Kidney (tissue), 13 donors: ENCODE measurements at regions not wholly inside any gene's neighbourhood (a gene's known extent, or its start where the extent isn't known, plus 50 kb on each side); places are given as distances from the start of the nearest gene placed in this dataset.
A peak's percentile ranks its signal among the peaks of the same experiment; 100 is the strongest.

Source experiments
- DNase-seq, 5 donors: peaks; one replicate each; pipeline ENCODE4 v3.0.0-alpha.2; 2013 to 2020
- FAIRE-seq: peaks from 2 replicates; lab custom pipeline; 2012; peaks lifted over from hg19 to GRCh38; lab: Jason Lieb, UNC
- H3K27ac ChIP-seq, 2 donors: one replicate each; pipeline ENCODE4 v1.7.0; 2013; ENCODE audit warnings: low read depth in 2 of 2, low read length in 2 of 2, inconsistent platforms in 1 of 2
- H3K27me3 ChIP-seq: one replicate; pipeline ENCODE4 v1.7.1; 2013; ENCODE audit warnings: low read length, inconsistent platforms; ENCODE audit not compliant: control insufficient read depth, insufficient read depth
- H3K36me3 ChIP-seq, 3 donors: one replicate each; pipeline versions ENCODE4 v1.7.0 to v1.7.1; 2013; ENCODE audit warnings: low read length in 3 of 3, control low read depth in 1 of 3, inconsistent platforms in 1 of 3; ENCODE audit not compliant: insufficient read depth in 3 of 3, control insufficient read depth in 2 of 3
- H3K4me1 ChIP-seq, 3 donors: one replicate each; pipeline versions ENCODE4 v1.7.0 to v1.7.1; 2013; ENCODE audit warnings: low read length in 3 of 3, inconsistent platforms in 1 of 3, low read depth in 1 of 3; ENCODE audit not compliant: control insufficient read depth in 2 of 3, insufficient read depth in 2 of 3
- H3K4me3 ChIP-seq, 3 donors: one replicate each; pipeline versions ENCODE4 v1.7.0 to v1.8.1; 2013; ENCODE audit warnings: low read length in 3 of 3, control low read depth in 1 of 3, inconsistent platforms in 1 of 3
- H3K9ac ChIP-seq, 3 donors: one replicate each; pipeline versions ENCODE4 v1.7.0 to v1.7.1; 2013; ENCODE audit warnings: low read length in 3 of 3, control low read depth in 1 of 3, inconsistent platforms in 1 of 3
- H3K9me3 ChIP-seq, 3 donors: one replicate each; pipeline versions ENCODE4 v1.7.0 to v1.7.1; 2013; ENCODE audit warnings: low read length in 3 of 3, control low read depth in 1 of 3, inconsistent platforms in 1 of 3; ENCODE audit not compliant: control insufficient read depth in 2 of 3, insufficient read depth in 1 of 3
- intact Hi-C: fragments of 100-400 bp; cut with DNase I; formaldehyde crosslinking; loops from one replicate; pipeline ENCODE4 v1.11.1; 2022
- TF ChIP-seq, protein P1 (sequence below): IDR thresholded peaks from 3 replicates; pipeline ENCODE4 v1.5.1; 2012; ENCODE audit warnings: mild to moderate bottlenecking, moderate library complexity, borderline replicate concordance; ENCODE audit not compliant: insufficient read depth; ENCODE audit errors: extremely low read depth
- donor health status: control.
- donor health status: control.
- donor health status: control.
- donor health status: control.
- donor health status: control.
- donor health status: DM: yes; HTN: yes; CAD: no.
- donor health status: Normal renal cell carcinoma (clear cell type).

DNA sequence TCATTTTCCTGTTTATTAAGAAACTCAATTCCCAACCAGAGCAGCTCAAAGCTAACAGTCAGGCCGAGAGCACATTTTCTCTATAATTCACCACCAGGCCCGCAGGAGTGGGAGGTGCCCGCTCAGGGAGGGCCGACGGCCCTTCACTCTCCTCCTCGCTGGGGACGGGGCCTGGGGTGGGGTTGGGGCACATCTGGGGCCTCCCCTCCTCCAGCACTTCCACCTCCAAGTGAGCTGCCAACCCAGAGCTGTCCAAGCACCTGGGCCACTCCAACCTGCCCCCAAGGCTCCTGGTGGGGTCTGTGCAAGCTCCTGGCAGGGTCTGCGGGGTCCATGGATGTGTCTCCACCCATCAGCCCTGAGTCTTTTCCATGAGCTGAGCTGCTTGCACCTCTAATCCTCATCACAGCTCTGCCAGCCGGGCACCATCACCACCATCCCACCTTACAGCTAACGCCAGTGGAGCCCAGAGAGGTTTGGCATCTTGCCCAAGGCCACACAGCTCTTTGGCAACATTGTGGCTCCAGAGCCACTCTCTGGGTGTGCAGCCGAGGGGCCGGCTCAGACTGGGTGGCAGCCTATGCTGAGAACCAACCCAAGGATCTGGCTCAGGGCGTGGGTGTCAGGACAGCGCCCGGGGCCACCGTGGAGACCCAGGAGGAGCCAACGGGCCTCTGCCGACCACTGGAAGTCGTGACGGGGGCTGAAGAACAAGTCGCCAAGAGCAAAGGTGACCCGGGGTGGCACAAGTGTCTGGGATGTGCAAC lies 193.5 kb downstream of the BRD1 start:
- Histone ChIP-seq H3K4me1 (peaks cover 0 to 3% (median 0%) of the 10 kb centered on the region in 3 donors), H3K9ac (no peak overlapping the region), H3K27me3 (no peaks in the 10 kb centered on the region), H3K27ac (no peak overlapping the region), H3K9me3 (no peaks in the 10 kb centered on the region), H3K4me3 (no peak overlapping the region), H3K36me3 (no peaks in the 10 kb centered on the region)
- DNase-seq (peak in 1 of 5 donors; percentile 71), FAIRE-seq (no peak)
- intact Hi-C loops, result no loop called here
- TF ChIP-seq, protein P1, sequence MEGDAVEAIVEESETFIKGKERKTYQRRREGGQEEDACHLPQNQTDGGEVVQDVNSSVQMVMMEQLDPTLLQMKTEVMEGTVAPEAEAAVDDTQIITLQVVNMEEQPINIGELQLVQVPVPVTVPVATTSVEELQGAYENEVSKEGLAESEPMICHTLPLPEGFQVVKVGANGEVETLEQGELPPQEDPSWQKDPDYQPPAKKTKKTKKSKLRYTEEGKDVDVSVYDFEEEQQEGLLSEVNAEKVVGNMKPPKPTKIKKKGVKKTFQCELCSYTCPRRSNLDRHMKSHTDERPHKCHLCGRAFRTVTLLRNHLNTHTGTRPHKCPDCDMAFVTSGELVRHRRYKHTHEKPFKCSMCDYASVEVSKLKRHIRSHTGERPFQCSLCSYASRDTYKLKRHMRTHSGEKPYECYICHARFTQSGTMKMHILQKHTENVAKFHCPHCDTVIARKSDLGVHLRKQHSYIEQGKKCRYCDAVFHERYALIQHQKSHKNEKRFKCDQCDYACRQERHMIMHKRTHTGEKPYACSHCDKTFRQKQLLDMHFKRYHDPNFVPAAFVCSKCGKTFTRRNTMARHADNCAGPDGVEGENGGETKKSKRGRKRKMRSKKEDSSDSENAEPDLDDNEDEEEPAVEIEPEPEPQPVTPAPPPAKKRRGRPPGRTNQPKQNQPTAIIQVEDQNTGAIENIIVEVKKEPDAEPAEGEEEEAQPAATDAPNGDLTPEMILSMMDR, result no peak

DNA sequence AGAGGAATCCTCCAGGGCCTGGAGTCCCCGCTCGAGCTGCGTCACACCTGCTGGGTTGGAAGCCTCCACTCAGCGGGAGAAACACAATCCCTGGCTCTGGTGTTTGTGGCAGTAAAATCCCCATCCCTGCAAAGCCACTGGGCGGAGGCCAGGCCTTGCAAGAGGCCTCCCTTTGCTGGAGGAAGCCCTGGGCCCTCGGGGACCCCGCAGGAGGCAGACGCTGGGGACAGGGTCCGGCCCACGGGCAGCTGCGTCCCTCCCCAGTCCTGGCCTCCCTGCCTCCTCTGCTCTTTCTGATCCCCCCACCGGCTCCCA lies 194.7 kb downstream of the BRD1 start:
- FAIRE-seq, result no peak
- H3K9me3 ChIP-seq, result no peaks in the 10 kb centered on the region

DNA sequence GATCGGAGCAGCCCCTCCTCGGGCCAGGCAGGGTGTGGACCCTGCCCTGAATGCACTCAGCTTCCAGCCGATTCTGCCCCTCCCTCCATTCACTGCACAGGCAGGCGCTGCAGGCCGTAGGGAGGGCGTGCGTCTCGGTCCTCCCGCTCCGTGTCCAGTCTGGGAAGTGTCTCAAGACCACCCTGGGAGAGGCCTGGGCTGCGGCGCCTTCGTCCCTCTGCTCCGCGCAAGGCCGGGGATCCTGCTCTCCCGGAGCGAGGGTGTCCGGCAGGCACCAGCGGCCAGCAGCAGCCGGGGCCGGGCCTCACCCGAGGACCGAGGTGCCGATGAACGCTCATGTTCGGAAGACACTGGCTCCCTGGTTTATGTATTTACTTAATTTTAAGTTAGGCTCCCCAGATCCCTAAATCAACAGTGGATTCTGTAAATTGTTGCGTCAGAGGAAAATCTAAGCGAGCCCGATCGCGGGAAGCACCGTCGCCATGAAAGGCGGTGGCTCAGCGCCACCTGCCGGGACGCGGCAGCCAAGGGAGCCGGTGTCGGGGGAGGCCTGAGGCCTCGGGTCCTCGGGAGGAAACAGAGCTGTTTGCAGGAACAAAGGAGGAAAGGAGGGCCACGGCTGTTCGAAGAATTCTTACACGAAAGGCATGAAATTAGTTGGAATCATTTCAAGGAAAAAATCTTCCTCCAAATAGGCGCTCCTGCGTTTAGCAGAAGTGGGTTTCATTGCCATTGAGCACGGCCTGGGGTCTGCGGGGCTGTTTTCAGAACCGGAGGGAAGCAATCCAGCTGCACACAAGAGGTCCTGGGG lies 195.3 kb downstream of the BRD1 start:
- H3K4me1 ChIP-seq, result peaks cover 0 to 3% (median 0%) of the 10 kb centered on the region in 3 donors
- H3K9me3 ChIP-seq, result no peaks in the 10 kb centered on the region
- peak; percentile 83 to 93 (median 84) for DNase-seq
- peak overlapping the region; percentile 26 to 52 (median 49) for H3K4me3 ChIP-seq
- H3K27me3 ChIP-seq, result no peaks in the 10 kb centered on the region
- peak overlapping the region in 1 of 3 donors; percentile 32 for H3K9ac ChIP-seq
- H3K36me3 ChIP-seq, result no peaks in the 10 kb centered on the region
- FAIRE-seq, result no peak
- H3K27ac ChIP-seq, result no peak overlapping the region
- TF ChIP-seq, protein P1, result peak; percentile 54
- intact Hi-C loops, result no loop called here

More for the DNA sequence above, 194.7 kb downstream of the BRD1 start:
- TF ChIP-seq, protein P1, result no peak
- intact Hi-C loops, result no loop called here
- no peaks in the 10 kb centered on the region for H3K27me3 ChIP-seq
- H3K36me3 ChIP-seq, result no peaks in the 10 kb centered on the region
- no peak overlapping the region for H3K9ac ChIP-seq
- H3K27ac ChIP-seq, result no peak overlapping the region
- no peak overlapping the region for H3K4me3 ChIP-seq
- peak in 2 of 5 donors; percentile 57 to 58 for DNase-seq
- H3K4me1 ChIP-seq, result peaks cover 0 to 3% (median 0%) of the 10 kb centered on the region in 3 donors
